GM18907 (cell line): ENCODE measurements at regions not wholly inside any gene's neighbourhood (a gene's known extent, or its start where the extent isn't known, plus 50 kb on each side); places are given as distances from the start of the nearest gene placed in this dataset.

Experiments
- ATAC-seq: cut with Tn5 transposase; IDR thresholded peaks from one replicate; pipeline ENCODE4 v1.9.1; 2021; ENCODE audit warnings: mild to moderate bottlenecking, moderate library complexity; ENCODE audit not compliant: unreplicated experiment

- ATAC-seq: no peak
These were observed 97.2 kb downstream of the TRIM36 start for GRCh38 chr5:115072266-115073064.

- ATAC-seq: no peak
These were observed 99.0 kb downstream of the TRIM36 start for GRCh38 chr5:115070737-115071136.

GRCh38 chr5:115069087-115069968 is 100.4 kb downstream of the TRIM36 start:
- ATAC-seq: peak; percentile 59

- ATAC-seq: peak; percentile 80
These were observed 101.2 kb downstream of the TRIM36 start for GRCh38 chr5:115068239-115069086.

GRCh38 chr5:115064380-115064779 is 105.3 kb downstream of the TRIM36 start:
- ATAC-seq: no peak

GRCh38 chr5:115054387-115054951 is 115.2 kb downstream of the TRIM36 start:
- ATAC-seq: no peak

- no peak for ATAC-seq
These were observed 116.8 kb downstream of the TRIM36 start for GRCh38 chr5:115052948-115053347.

- no peak for ATAC-seq
These were observed 118.8 kb downstream of the TRIM36 start for GRCh38 chr5:115050866-115051265.

- ATAC-seq: no peak
These were observed 135.8 kb downstream of the TRIM36 start for GRCh38 chr5:115033861-115034260.

GRCh38 chr5:115028557-115028956 is 141.2 kb downstream of the TRIM36 start:
- no peak for ATAC-seq

GRCh38 chr5:115024922-115025321 is 144.8 kb downstream of the TRIM36 start:
- ATAC-seq: no peak

- no peak for ATAC-seq
These were observed 147.4 kb downstream of the TRIM36 start for GRCh38 chr5:115022303-115022702.

- no peak for ATAC-seq
These were observed 153.1 kb downstream of the TRIM36 start for GRCh38 chr5:115016646-115017045.

GRCh38 chr5:114999176-114999575 is 170.5 kb downstream of the TRIM36 start:
- no peak for ATAC-seq

- no peak for ATAC-seq
These were observed 180.2 kb downstream of the TRIM36 start for GRCh38 chr5:114989512-114989911.

GRCh38 chr5:114988096-114988495 is 181.6 kb downstream of the TRIM36 start:
- ATAC-seq: no peak

- ATAC-seq: no peak
These were observed 184.9 kb downstream of the TRIM36 start for GRCh38 chr5:114984796-114985195.

- no peak for ATAC-seq
These were observed 188.6 kb downstream of the TRIM36 start for GRCh38 chr5:114981111-114981510.

GRCh38 chr5:114977979-114978573 is 191.6 kb downstream of the TRIM36 start:
- ATAC-seq: no peak

GRCh38 chr5:114969482-114969881 is 200.2 kb downstream of the TRIM36 start:
- ATAC-seq: no peak
